Activated CD4-positive, alpha-beta T cell treated with anti-CD3 and anti-CD28 coated beads, Interleukin-2, amount 50 U/mL, for 16 hours (primary cell): ENCODE measurements at regions not wholly inside any gene's neighbourhood (a gene's known extent, or its start where the extent isn't known, plus 50 kb on each side); places are given as distances from the start of the nearest gene placed in this dataset.

Source experiments
- DNase-seq: peaks from one replicate; pipeline ENCODE4 v3.0.0-alpha.2; 2020

GRCh38 chr14:32006263-32007110 lies 70.6 kb upstream of the ARHGAP5 start:
- DNase-seq, result no peak

GRCh38 chr14:32007755-32008362 lies 69.2 kb upstream of the ARHGAP5 start:
- DNase-seq, result no peak

- DNase-seq, result no peak
These were observed 68.4 kb upstream of the ARHGAP5 start for GRCh38 chr14:32008602-32009193.

GRCh38 chr14:32009221-32009975 lies 67.7 kb upstream of the ARHGAP5 start:
- no peak for DNase-seq

GRCh38 chr14:32009976-32010581 lies 67.0 kb upstream of the ARHGAP5 start:
- DNase-seq, result no peak

GRCh38 chr14:32010604-32011125 lies 66.4 kb upstream of the ARHGAP5 start:
- DNase-seq, result no peak

- DNase-seq, result no peak
These were observed 65.9 kb upstream of the ARHGAP5 start for GRCh38 chr14:32011225-32011624.

- DNase-seq, result no peak
These were observed 65.0 kb upstream of the ARHGAP5 start for GRCh38 chr14:32012062-32012461.

- no peak for DNase-seq
These were observed 64.5 kb upstream of the ARHGAP5 start for GRCh38 chr14:32012571-32012970.

- DNase-seq, result no peak
These were observed 64.0 kb upstream of the ARHGAP5 start for GRCh38 chr14:32013083-32013482.

- no peak for DNase-seq
These were observed 63.0 kb upstream of the ARHGAP5 start for GRCh38 chr14:32014057-32014456.

- no peak for DNase-seq
These were observed 62.6 kb upstream of the ARHGAP5 start for GRCh38 chr14:32014498-32014897.

- no peak for DNase-seq
These were observed 61.9 kb upstream of the ARHGAP5 start for GRCh38 chr14:32015166-32015565.

- no peak for DNase-seq
These were observed 59.5 kb upstream of the ARHGAP5 start for GRCh38 chr14:32017587-32017986.

GRCh38 chr14:32018391-32019092 lies 58.6 kb upstream of the ARHGAP5 start:
- no peak for DNase-seq

- no peak for DNase-seq
These were observed 57.8 kb upstream of the ARHGAP5 start for GRCh38 chr14:32019276-32019675.

- no peak for DNase-seq
These were observed 56.2 kb upstream of the ARHGAP5 start for GRCh38 chr14:32020882-32021281.

GRCh38 chr14:32021341-32021740 lies 55.8 kb upstream of the ARHGAP5 start:
- DNase-seq, result no peak

GRCh38 chr14:32022525-32022924 lies 54.6 kb upstream of the ARHGAP5 start:
- DNase-seq, result no peak

- no peak for DNase-seq
These were observed 54.1 kb upstream of the ARHGAP5 start for GRCh38 chr14:32022938-32023466.

GRCh38 chr14:32023540-32023939 lies 53.6 kb upstream of the ARHGAP5 start:
- DNase-seq, result no peak
